Cardiac fibroblast (primary cell): ENCODE measurements at regions not wholly inside any gene's neighbourhood (a gene's known extent, or its start where the extent isn't known, plus 50 kb on each side); places are given as distances from the start of the nearest gene placed in this dataset.

ENCODE experiments used
- DNase-seq, 2 donors: peaks; one replicate each; pipeline versions ENCODE4 v3.0.0 to v3.0.0-alpha.2; 2010; ENCODE audit warnings: low read depth in 2 of 2
- H3K4me3 ChIP-seq, 2 donors: replicated peaks in 1 of 2; 1 replicate in 1 of 2; 2 replicates in 1 of 2; pipeline ENCODE4 v1.5.1; 2011; ENCODE audit warnings: low read depth in 2 of 2, low read length in 2 of 2, mild to moderate bottlenecking in 2 of 2, moderate library complexity in 1 of 2
- TF ChIP-seq, protein P1 (sequence below): IDR thresholded peaks from one replicate; pipeline ENCODE4 v1.5.1; 2011; ENCODE audit warnings: low read depth, mild to moderate bottlenecking, low read length, inconsistent platforms

DNA sequence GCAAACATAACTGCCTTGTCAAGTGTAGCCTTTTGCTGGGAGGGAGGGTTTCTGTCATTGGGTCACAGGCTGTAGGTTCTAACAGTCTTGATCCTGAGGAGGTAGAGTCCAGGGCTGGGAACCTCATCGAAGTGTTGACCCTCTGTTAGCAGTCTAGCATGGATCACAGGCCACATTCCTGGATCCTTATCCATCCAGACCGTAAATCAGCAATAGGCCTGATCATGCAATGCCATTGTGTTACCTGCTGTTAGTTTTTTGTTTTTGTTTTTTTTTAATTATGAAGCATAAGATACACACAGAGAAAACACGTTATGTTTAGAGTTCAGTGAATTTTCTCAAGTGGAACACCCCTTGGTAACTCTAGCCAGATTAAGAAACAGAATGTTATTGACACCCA is 282.0 kb upstream of the TPM1 start:
- H3K4me3 ChIP-seq = no peak overlapping the region
- TF ChIP-seq, protein P1, sequence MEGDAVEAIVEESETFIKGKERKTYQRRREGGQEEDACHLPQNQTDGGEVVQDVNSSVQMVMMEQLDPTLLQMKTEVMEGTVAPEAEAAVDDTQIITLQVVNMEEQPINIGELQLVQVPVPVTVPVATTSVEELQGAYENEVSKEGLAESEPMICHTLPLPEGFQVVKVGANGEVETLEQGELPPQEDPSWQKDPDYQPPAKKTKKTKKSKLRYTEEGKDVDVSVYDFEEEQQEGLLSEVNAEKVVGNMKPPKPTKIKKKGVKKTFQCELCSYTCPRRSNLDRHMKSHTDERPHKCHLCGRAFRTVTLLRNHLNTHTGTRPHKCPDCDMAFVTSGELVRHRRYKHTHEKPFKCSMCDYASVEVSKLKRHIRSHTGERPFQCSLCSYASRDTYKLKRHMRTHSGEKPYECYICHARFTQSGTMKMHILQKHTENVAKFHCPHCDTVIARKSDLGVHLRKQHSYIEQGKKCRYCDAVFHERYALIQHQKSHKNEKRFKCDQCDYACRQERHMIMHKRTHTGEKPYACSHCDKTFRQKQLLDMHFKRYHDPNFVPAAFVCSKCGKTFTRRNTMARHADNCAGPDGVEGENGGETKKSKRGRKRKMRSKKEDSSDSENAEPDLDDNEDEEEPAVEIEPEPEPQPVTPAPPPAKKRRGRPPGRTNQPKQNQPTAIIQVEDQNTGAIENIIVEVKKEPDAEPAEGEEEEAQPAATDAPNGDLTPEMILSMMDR = no peak
- no peak for DNase-seq

DNA sequence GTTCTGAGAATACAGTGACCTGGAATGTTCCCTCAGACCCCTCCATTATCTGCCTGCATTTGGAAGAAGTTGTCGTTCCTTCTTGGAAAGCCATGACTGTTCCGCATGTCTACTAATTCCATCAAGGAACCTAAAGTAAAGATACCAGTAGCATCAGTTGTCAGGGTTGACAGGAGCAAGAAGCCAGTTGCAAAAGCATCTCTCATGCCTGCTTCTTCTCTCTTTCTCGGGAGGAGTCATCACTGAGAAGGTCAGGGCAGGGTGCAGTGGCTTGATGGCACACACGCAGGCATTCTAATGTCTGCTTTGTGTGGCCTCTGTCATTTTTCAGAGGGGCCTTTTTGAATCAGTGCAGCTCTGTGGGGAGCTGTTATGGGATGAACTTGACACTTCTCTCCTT is 276.6 kb upstream of the TPM1 start:
- no peak overlapping the region for H3K4me3 ChIP-seq
- DNase-seq = no peak
- TF ChIP-seq, protein P1 = no peak

DNA sequence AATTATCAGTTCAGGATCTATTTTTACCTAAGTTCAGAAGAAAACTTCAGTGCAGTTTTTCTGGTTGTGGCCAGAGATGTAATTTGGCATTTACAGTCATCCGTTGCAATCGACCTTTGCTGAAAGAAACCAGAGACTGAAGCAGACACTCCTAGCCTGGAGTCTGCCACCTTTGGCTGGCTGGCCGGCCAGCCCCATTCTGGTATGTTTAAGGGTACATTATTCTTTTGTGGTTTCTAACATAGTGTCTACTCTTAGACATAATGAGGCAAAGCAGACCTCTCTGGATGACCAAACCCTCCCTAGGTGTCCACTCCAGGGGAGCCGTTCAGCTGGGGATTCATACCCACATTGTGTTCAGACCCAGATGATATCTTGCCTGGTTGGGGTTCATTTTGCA is 275.9 kb upstream of the TPM1 start:
- H3K4me3 ChIP-seq = no peak overlapping the region
- DNase-seq = peak in 1 of 2 donors; percentile 26
- TF ChIP-seq, protein P1 = no peak

DNA sequence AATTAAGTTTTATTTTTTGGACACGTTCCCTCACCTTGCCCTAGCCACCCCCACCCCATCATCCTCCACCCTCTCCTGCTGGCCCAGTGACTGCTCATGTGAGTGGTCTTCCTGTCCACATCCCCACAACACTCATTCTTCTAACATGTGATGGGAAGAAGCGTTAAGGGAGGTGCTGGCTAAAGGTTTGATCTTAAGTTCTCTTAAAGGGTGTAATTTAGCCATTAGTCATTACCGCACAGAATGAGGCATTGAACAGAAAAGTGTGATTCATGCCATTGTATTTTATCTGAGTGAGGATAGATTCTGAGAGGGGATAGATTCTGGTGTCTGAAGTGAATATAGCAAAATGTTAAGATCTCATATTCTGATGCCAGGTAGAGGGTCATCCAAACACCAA is 272.9 kb upstream of the TPM1 start:
- peak; percentile 47 to 89 for DNase-seq
- no peak overlapping the region for H3K4me3 ChIP-seq
- TF ChIP-seq, protein P1 = no peak

DNA sequence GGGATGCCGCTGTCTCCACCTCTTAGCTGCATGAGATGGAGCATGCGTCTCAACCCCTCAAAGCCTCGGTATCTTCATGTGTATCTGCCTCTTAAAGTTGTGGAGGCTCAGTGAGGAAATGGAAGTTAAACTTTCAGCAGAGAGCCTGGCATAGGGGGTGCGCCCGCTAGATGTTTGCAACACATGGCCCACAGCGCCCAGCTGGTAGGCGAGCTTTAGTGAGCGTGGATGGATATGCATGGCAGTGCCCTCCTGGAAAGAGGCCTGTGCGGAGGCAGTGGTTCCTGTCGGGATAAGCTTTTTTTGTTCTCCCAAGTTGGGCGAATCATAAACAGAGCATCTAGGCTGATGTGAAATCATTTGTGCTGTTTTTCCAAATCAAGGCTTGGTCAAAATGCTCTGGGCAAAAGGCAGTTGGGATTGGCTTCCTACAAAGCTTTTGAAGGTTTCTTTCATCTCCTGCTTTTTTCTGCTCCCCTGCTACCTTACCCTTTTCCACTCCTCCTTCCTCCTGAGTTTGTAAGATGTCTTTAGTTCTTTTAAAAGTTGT is 272.4 kb upstream of the TPM1 start:
- TF ChIP-seq, protein P1 = no peak
- H3K4me3 ChIP-seq = no peak overlapping the region
- DNase-seq = peak in 1 of 2 donors; percentile 32

DNA sequence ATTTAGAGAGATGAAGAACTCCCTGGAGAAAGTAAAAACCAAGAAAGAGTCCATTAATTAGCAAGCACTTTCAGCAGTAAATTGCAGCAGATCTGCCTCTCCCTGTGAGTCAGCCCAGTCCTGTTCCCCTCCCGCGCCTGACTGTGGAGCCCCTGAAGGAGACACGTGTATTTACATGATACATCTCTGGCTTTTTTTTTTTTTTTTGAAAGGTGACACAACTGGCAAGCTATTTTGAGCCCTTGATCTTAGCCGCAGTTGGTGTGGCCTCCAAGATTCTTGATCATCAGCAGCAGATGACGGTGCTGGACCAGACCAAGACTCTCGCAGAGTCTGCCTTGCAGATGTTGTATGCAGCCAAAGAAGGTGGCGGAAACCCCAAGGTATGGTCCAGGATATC is 271.8 kb upstream of the TPM1 start:
- H3K4me3 ChIP-seq = no peak overlapping the region
- TF ChIP-seq, protein P1 = no peak
- DNase-seq = peak; percentile 48 to 90

DNA sequence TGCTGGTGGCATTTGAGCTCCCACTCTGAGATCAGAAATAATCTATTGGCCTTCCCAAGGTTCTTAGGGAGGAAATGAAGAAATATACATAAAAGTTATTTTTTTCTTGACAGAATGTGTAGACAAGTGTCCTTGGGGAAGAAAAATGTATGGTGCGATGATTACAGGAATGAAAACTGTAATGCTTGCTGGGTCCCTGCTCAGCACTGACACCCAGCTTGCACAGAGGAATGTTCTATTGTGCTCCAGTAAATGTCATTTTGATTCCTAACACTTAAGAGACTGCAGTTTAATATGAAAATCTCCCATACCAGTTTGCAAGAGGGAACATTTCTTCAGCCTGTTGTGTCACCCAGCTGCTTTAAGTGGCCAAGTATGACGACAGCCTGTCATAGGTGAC is 271.3 kb upstream of the TPM1 start:
- H3K4me3 ChIP-seq = no peak overlapping the region
- TF ChIP-seq, protein P1 = no peak
- DNase-seq = no peak
